Left lung (tissue), 4 donors: ENCODE measurements at regions not wholly inside any gene's neighbourhood (a gene's known extent, or its start where the extent isn't known, plus 50 kb on each side); places are given as distances from the start of the nearest gene placed in this dataset.

ENCODE experiments used
- ATAC-seq: fragments of 200-7000 bp; cut with Tn5 transposase; one replicate; pipeline ENCODE4 v1.9.1; 2020; ENCODE audit warnings: moderate library complexity
- DNase-seq, 4 donors: peaks; one replicate each; pipeline ENCODE4 v3.0.0-alpha.2; 2013 to 2020
- H3K27ac ChIP-seq, 2 donors: fragments of 200-600 bp; sonication (generic) in 1 of 2; one replicate each; pipeline versions ENCODE4 v1.5.0 to v1.8.0; 2020 to 2021
- H3K27me3 ChIP-seq, 2 donors: fragments of 200-600 bp; sonication (generic) in 1 of 2; one replicate each; pipeline versions ENCODE4 v1.5.0 to v1.8.0; 2020 to 2021
- H3K36me3 ChIP-seq, 2 donors: fragments of 200-600 bp; sonication (generic) in 1 of 2; one replicate each; pipeline versions ENCODE4 v1.5.0 to v1.8.0; 2020 to 2021
- H3K4me1 ChIP-seq, 2 donors: fragments of 200-600 bp; one replicate each; pipeline ENCODE4 v1.8.0; 2021
- H3K4me3 ChIP-seq, 2 donors: fragments of 200-600 bp; sonication (generic) in 1 of 2; one replicate each; pipeline versions ENCODE4 v1.5.0 to v1.8.0; 2020 to 2021; ENCODE audit warnings: mild to moderate bottlenecking in 1 of 2
- H3K9me3 ChIP-seq, 2 donors: fragments of 200-600 bp; sonication (generic) in 1 of 2; one replicate each; pipeline versions ENCODE4 v1.5.0 to v1.8.0; 2020 to 2021
- intact Hi-C, 2 donors: fragments of 100-400 bp; cut with DNase I; formaldehyde crosslinking; loops; one replicate each; pipeline versions ENCODE4 v1.11.2 to v1.14.2; 2022
- TF ChIP-seq, protein P1 (sequence below), 2 donors: fragments of 200-600 bp; sonication (generic) in 1 of 2; IDR thresholded peaks; one replicate each; pipeline versions ENCODE4 v1.5.0 to v1.8.0; 2021; ENCODE audit warnings: antibody characterized with exemption in 2 of 2
- donor health status: DM: no; HTN: yes; CAD: no.
- donor health status: DM: no; HTN: no; CAD: no.

DNA sequence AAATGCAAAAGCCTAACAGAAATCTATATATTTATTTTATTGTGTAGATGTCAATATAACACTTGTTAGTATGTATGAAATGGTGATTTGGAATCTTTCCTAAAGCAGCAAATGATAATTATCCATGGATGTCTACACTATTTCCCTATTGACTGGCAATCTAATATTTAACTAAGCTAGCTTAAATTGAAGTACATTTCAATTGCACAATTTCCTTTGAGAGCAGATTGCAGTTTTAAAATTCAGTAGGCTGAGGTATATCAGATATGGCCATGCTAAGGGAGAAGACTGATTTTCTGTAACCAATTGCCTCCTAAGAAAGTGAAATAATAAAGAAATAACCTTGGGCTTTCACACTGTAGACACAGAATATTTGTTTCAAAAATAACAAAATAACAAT, 90.1 kb upstream of the KCNJ3 start:
- no peak for ATAC-seq
- intact Hi-C loops = no loop called here
- no peaks in the 10 kb centered on the region for H3K36me3 ChIP-seq
- TF ChIP-seq, protein P1, sequence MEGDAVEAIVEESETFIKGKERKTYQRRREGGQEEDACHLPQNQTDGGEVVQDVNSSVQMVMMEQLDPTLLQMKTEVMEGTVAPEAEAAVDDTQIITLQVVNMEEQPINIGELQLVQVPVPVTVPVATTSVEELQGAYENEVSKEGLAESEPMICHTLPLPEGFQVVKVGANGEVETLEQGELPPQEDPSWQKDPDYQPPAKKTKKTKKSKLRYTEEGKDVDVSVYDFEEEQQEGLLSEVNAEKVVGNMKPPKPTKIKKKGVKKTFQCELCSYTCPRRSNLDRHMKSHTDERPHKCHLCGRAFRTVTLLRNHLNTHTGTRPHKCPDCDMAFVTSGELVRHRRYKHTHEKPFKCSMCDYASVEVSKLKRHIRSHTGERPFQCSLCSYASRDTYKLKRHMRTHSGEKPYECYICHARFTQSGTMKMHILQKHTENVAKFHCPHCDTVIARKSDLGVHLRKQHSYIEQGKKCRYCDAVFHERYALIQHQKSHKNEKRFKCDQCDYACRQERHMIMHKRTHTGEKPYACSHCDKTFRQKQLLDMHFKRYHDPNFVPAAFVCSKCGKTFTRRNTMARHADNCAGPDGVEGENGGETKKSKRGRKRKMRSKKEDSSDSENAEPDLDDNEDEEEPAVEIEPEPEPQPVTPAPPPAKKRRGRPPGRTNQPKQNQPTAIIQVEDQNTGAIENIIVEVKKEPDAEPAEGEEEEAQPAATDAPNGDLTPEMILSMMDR (IDR thresholded peaks at IDR 0.05) = no peak
- no peaks in the 10 kb centered on the region for H3K9me3 ChIP-seq
- no peak overlapping the region for H3K27ac ChIP-seq
- no peak for DNase-seq
- H3K27me3 ChIP-seq = no peaks in the 10 kb centered on the region
- H3K4me1 ChIP-seq = no peaks in the 10 kb centered on the region
- no peak overlapping the region for H3K4me3 ChIP-seq

DNA sequence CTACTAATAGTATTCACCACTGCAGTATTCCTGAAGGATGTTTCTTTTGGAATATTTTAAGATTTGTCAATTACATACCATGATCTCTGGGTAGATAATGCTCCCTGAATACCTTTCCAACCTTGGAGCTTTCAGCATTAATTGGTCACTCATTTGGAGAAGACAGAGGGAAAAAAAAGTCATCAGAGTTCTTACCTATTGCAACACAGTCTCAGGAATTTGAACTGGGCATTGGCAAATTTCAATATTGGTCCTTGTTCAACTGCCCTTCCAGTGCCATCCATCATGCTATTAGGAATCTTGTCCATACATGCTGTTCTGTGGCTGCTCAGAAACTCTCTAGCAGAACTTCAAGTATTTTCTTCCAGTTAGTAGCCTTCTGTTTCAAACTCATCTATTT, 83.6 kb upstream of the KCNJ3 start:
- Histone ChIP-seq H3K27ac (no peak overlapping the region), H3K36me3 (no peaks in the 10 kb centered on the region), H3K4me1 (no peaks in the 10 kb centered on the region), H3K9me3 (no peaks in the 10 kb centered on the region), H3K4me3 (no peak overlapping the region), H3K27me3 (no peaks in the 10 kb centered on the region)
- TF ChIP-seq, protein P1 (IDR thresholded peaks at IDR 0.05) = no peak
- intact Hi-C loops = no loop called here
- DNase-seq (no peak), ATAC-seq (no peak)

DNA sequence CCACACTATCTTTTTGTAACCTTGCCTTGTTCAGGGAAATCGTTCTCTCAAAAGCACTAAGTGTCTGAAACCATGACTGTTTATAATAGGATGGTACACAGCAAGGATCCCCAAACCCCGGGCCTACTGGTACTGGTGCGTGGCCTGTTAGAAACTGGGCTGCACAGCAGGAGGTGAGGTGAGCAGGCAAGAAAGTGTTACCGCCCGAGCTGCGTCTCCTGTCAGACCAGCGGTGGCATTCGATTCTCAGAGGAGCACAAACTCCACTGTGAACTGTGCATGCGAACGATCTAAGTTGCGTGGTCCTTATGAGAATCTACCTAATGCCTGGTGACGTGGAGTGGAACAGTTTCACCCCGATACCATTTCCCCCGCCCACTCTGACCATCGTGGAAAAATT, 81.8 kb upstream of the KCNJ3 start:
- Histone ChIP-seq H3K27me3 (no peaks in the 10 kb centered on the region), H3K4me1 (no peaks in the 10 kb centered on the region), H3K9me3 (no peaks in the 10 kb centered on the region), H3K27ac (no peak overlapping the region), H3K4me3 (no peak overlapping the region), H3K36me3 (no peaks in the 10 kb centered on the region)
- TF ChIP-seq, protein P1 (IDR thresholded peaks at IDR 0.05) = no peak
- intact Hi-C loops = no loop called here
- no peak for DNase-seq
- ATAC-seq = no peak

DNA sequence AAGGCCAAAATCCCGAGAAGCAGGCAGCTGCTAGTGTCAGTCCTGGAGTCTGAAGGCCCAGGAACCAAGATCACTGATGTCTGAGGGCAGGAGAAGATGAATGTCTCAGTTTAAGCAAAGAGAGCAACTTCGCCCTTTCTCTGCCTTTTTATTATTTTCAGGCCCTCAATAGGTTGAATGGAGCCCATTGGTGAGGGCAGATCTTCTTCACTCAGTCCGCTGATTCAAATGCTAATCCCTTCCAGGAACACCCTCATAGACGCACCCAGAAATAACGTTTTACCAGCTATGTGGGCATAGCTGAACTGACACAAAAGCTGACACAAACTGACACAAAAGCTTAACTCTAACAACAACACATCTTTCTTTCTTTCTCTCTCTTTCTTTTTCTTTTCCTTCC, 78.0 kb upstream of the KCNJ3 start:
- TF ChIP-seq, protein P1 (IDR thresholded peaks at IDR 0.05) = no peak
- intact Hi-C loops = no loop called here
- Histone ChIP-seq H3K27me3 (no peaks in the 10 kb centered on the region), H3K9me3 (no peaks in the 10 kb centered on the region), H3K36me3 (no peaks in the 10 kb centered on the region), H3K27ac (no peak overlapping the region), H3K4me1 (no peaks in the 10 kb centered on the region), H3K4me3 (no peak overlapping the region)
- DNase-seq (no peak), ATAC-seq (no peak)

DNA sequence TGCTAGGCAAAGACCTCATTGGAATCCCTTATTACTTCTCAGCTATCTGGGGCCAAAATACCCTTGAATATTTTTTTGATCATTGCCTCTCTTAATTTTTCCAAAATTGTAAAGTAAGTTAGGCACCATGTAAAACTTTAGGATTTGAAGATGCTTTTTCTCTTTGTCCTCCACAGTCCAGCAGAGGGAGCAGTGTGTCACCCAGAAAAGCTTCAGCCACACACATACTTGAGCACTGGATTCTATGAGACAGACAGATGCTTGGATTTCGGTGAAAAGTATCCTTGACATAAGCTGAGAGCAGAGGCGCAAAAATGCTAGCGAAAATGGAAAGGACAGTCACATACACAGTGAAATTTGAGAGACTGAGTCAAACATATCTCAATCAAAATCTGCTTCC, 74.7 kb upstream of the KCNJ3 start:
- H3K36me3 ChIP-seq = no peaks in the 10 kb centered on the region
- no peak overlapping the region for H3K27ac ChIP-seq
- H3K4me1 ChIP-seq = no peaks in the 10 kb centered on the region
- no peak overlapping the region for H3K4me3 ChIP-seq
- DNase-seq = peak in 2 of 4 donors; percentile 29 to 64
- TF ChIP-seq, protein P1 (IDR thresholded peaks at IDR 0.05) = peak; percentile 28 to 56
- intact Hi-C loops = no loop called here
- H3K9me3 ChIP-seq = no peaks in the 10 kb centered on the region
- H3K27me3 ChIP-seq = no peaks in the 10 kb centered on the region
- ATAC-seq = peak; percentile 81
